ENCODE measurements at regions not wholly inside any gene's neighbourhood (a gene's known extent, or its start where the extent isn't known, plus 50 kb on each side); places are given as distances from the start of the nearest gene placed in this dataset.
A peak's percentile ranks its signal among the peaks of the same experiment; 100 is the strongest.

DNA sequence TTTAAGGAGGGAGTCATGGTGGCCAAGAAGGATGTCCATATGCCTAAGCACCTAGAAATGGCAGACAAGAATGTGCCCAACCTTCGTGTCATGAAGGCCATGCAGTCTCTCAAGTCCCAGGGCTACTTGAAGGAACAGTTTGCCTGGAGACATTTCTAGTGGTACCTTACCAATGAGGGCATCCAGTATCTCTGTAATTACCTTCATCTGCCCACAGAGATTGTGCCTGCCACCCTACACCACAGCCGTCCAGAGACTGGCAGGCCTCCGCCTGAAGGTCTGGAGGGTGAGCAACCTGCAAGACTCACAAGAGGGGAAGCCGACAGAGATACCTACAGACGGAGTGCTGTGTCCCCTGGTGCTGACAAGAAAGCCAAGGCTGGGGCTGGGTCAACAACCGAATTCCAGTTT, 115.0 kb downstream of the HFE start:
- ATAC-seq: no peak
- Histone ChIP-seq H3K9me3 (no peaks in the 10 kb centered on the region), H3K27me3 (peaks cover 0 to 17% (median 0%) of the 10 kb centered on the region in 9 donors), H3K4me1 (peaks cover 0 to 53% (median 12%) of the 10 kb centered on the region in 12 donors), H3K27ac (no peak overlapping the region), H3K36me3 (no peaks in the 10 kb centered on the region), H3K4me3 (no peak overlapping the region)
- no peak for DNase-seq
- TF ChIP-seq CTCF (IDR thresholded peaks at IDR 0.05): no peak
- TF ChIP-seq POLR2A (IDR thresholded peaks at IDR 0.05): no peak
- intact Hi-C loops (cut with DNase I): loop anchor here in 7 of 10 donors (5.0 to 10.0 kb wide), 8 partner anchors 45 to 177 kb away; a partner anchor contains a TSS
- WGBS, 4 donors: 85 to 95% (median 89%) methylated on average over 6 of the region's 6 CpGs

DNA sequence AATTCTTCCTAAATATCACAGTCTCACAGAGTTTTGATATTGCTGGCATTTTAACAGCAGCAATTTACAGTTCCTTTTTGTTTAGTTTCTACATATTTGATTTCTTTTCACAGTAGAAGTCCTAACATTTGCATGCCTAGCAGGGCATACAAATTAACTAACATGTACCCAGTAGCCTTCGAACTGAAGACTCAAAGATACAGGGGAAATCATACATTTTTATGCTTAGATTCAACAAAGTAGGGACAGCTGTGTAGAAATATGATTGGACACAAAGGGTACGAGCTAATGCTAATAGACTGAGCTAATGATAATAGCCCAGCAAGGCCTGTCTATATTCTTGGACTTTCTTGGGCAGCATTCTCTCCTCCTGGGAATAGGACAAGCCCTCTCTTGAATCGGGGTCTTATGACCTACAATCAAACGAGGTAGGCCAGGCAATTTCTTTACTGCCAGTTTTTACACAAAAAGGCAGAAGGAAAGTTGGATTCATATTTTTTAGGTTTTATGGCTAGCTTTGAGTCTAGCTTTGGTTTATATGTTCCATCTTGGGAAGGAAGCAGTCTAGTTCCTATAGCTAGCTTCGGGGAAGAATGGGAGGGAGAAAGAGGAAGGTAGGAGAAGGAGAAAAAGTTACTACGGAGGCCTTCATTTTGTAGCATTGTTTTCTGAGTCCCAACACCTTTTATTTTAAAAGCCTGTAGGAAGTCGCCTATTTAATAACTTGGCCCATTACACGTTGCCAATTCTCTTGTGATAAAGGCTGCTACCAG, 115.8 kb downstream of the HFE start:
- DNase-seq: no peak
- WGBS, 4 donors: 73 to 83% (median 76%) methylated on average over 8 of the region's 8 CpGs
- no peaks in the 10 kb centered on the region for H3K9me3 ChIP-seq
- no peak overlapping the region for H3K27ac ChIP-seq
- H3K36me3 ChIP-seq: no peaks in the 10 kb centered on the region
- intact Hi-C loops (cut with DNase I): loop anchor here in 7 of 10 donors (5.0 to 10.0 kb wide), 8 partner anchors 46 to 178 kb away; a partner anchor contains a TSS
- no peak for TF ChIP-seq POLR2A (IDR thresholded peaks at IDR 0.05)
- no peak for TF ChIP-seq CTCF (IDR thresholded peaks at IDR 0.05)
- peaks cover 0 to 45% (median 11%) of the 10 kb centered on the region in 12 donors for H3K4me1 ChIP-seq
- no peak overlapping the region for H3K4me3 ChIP-seq
- ATAC-seq: no peak
- peaks cover 0 to 17% (median 0%) of the 10 kb centered on the region in 9 donors for H3K27me3 ChIP-seq

DNA sequence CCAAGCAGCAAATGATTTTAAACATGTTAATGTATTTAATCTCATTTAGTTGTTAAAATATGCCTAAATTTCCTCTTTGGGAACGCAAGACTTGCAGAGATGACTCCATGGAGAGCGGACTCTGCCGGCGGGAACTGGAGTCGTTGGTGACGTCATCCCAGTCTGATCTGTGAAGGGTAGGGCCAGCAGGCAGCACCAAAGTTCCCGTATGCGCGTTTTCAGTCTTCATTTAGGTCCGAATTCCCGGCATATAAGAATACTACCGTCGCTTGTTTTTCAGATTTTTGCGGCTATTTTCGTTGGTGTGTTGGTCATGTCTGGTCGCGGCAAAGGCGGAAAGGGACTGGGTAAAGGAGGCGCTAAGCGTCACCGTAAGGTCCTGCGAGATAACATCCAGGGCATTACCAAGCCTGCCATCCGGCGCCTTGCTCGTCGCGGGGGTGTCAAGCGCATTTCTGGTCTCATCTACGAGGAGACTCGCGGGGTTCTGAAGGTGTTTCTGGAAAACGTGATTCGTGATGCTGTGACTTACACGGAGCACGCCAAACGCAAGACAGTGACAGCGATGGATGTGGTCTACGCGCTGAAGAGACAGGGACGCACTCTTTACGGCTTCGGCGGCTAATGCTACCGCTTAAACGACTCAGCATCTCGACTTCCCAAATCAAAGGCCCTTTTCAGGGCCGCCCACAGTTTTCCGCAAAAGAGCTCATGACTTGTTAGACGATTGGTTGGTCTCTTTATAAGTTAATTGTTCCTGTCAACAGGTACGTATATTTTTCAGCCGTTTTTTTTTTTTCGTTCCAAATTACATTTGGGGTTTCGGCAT, 117.3 kb downstream of the HFE start:
- Histone ChIP-seq H3K36me3 (no peaks in the 10 kb centered on the region), H3K4me1 (peaks cover 0 to 44% (median 7%) of the 10 kb centered on the region in 12 donors), H3K27ac (peak overlapping the region; percentile 83 to 98 (median 94)), H3K4me3 (peak overlapping the region; percentile 56 to 83 (median 74)), H3K27me3 (peaks cover 0 to 15% (median 0%) of the 10 kb centered on the region in 9 donors), H3K9me3 (no peaks in the 10 kb centered on the region)
- intact Hi-C loops (cut with DNase I): loop anchor here in 7 of 10 donors (2.0 to 10.0 kb wide), 9 partner anchors 32 to 180 kb away; a partner anchor contains a TSS
- WGBS, 4 donors: 0% methylated on average over 46 to 53 of the region's 53 CpGs
- TF ChIP-seq CTCF (IDR thresholded peaks at IDR 0.05): peak in 11 of 12 donors; percentile 19 to 71 (median 36)
- peak in 1 of 2 donors; percentile 82 for TF ChIP-seq POLR2A (IDR thresholded peaks at IDR 0.05)
- peak; percentile 90 to 94 (median 92) for ATAC-seq
- peak; percentile 89 to 97 (median 95) for DNase-seq
